H9 (cell line): ENCODE measurements at regions not wholly inside any gene's neighbourhood (a gene's known extent, or its start where the extent isn't known, plus 50 kb on each side); places are given as distances from the start of the nearest gene placed in this dataset.
"Not testable (repeated sequence)": the region's sequence is repeated elsewhere in the genome, so short reads cannot be mapped to it uniquely, and the experiment has no call there.

ENCODE experiments used
- DNase-seq: peaks from one replicate; pipeline ENCODE4 v3.0.0-alpha.2; 2017
- H2AFZ ChIP-seq: one replicate; pipeline ENCODE4 v1.6.1; 2013; ENCODE audit warnings: mild to moderate bottlenecking, low read length, control low read depth, moderate library complexity
- H2AK5ac ChIP-seq: 2 replicates; pipeline ENCODE4 v1.6.1; 2013; ENCODE audit warnings: low read length, control low read depth, mixed read lengths; ENCODE audit not compliant: insufficient read length
- H2BK120ac ChIP-seq: one replicate; pipeline ENCODE4 v1.6.1; 2013; ENCODE audit warnings: low read depth, mild to moderate bottlenecking, low read length, control low read depth, inconsistent platforms; ENCODE audit not compliant: poor library complexity, severe bottlenecking
- H2BK12ac ChIP-seq: 2 replicates; pipeline ENCODE4 v1.6.1; 2013; ENCODE audit warnings: low read length, control low read depth, mixed read lengths, low read depth; ENCODE audit not compliant: insufficient read length
- H2BK15ac ChIP-seq: 2 replicates; pipeline ENCODE4 v1.6.1; 2013; ENCODE audit warnings: low read depth, low read length, control low read depth
- H2BK20ac ChIP-seq: one replicate; pipeline ENCODE4 v1.6.1; 2013; ENCODE audit warnings: low read depth, mild to moderate bottlenecking, low read length, control low read depth, inconsistent platforms; ENCODE audit not compliant: poor library complexity, severe bottlenecking
- H2BK5ac ChIP-seq: 2 replicates; pipeline ENCODE4 v1.6.1; 2013; ENCODE audit warnings: low read length, control low read depth, mixed read lengths; ENCODE audit not compliant: insufficient read length
- H3K14ac ChIP-seq: 2 replicates; pipeline ENCODE4 v1.6.1; 2013; ENCODE audit warnings: low read length, control low read depth; ENCODE audit not compliant: insufficient read depth
- H3K18ac ChIP-seq: 2 replicates; pipeline ENCODE4 v1.6.1; 2013; ENCODE audit warnings: low read depth, mild to moderate bottlenecking, mixed read lengths, low read length, control low read depth; ENCODE audit not compliant: insufficient read length
- H3K23ac ChIP-seq: 2 replicates; pipeline ENCODE4 v1.6.1; 2013; ENCODE audit warnings: low read length, control low read depth, mixed read lengths, low read depth; ENCODE audit not compliant: insufficient read length
- H3K23me2 ChIP-seq: 2 replicates; pipeline ENCODE4 v1.6.1; 2013; ENCODE audit warnings: low read depth, mild to moderate bottlenecking, mixed read lengths, low read length, control low read depth; ENCODE audit not compliant: insufficient read length, poor library complexity, severe bottlenecking
- H3K27ac ChIP-seq: 2 replicates; pipeline ENCODE4 v1.5.1; 2013; ENCODE audit warnings: low read length, control low read depth, mixed read lengths, low read depth; ENCODE audit not compliant: insufficient read length
- H3K27me3 ChIP-seq: 2 replicates; pipeline ENCODE4 v1.6.1; 2013; ENCODE audit warnings: low read length, control low read depth, inconsistent platforms; ENCODE audit not compliant: insufficient read depth
- H3K4ac ChIP-seq: 2 replicates; pipeline ENCODE4 v1.6.1; 2013; ENCODE audit warnings: low read depth, mild to moderate bottlenecking, control low read depth, inconsistent platforms, low read length, moderate library complexity
- H3K4me1 ChIP-seq: 2 replicates; pipeline ENCODE4 v1.6.1; 2013; ENCODE audit warnings: low read length, control low read depth, inconsistent platforms; ENCODE audit not compliant: insufficient read depth
- H3K4me2 ChIP-seq: 2 replicates; pipeline ENCODE4 v1.6.1; 2013; ENCODE audit warnings: low read length, control low read depth, mixed read lengths; ENCODE audit not compliant: insufficient read length, insufficient read depth
- H3K56ac ChIP-seq: 2 replicates; pipeline ENCODE4 v1.6.1; 2013; ENCODE audit warnings: low read depth, mild to moderate bottlenecking, mixed read lengths, low read length, control low read depth; ENCODE audit not compliant: insufficient read length
- H3K79me1 ChIP-seq: 2 replicates; pipeline ENCODE4 v1.6.1; 2013; ENCODE audit warnings: low read depth, mild to moderate bottlenecking, moderate library complexity, low read length, control low read depth, inconsistent platforms; ENCODE audit not compliant: insufficient read depth, poor library complexity, severe bottlenecking
- H3K79me2 ChIP-seq: 2 replicates; pipeline ENCODE4 v1.6.1; 2013; ENCODE audit warnings: low read length, control low read depth, inconsistent platforms; ENCODE audit not compliant: insufficient read depth
- H3K9ac ChIP-seq: 2 replicates; pipeline ENCODE4 v1.6.1; 2013; ENCODE audit warnings: low read length, control low read depth, mixed read lengths; ENCODE audit not compliant: insufficient read length; ENCODE audit errors: extremely low read depth
- H3K9me3 ChIP-seq: one replicate; pipeline ENCODE4 v1.6.1; 2013; ENCODE audit warnings: low read depth, low read length, inconsistent platforms; ENCODE audit not compliant: control insufficient read depth
- H3T11ph ChIP-seq: one replicate; pipeline ENCODE4 v1.6.1; 2013; ENCODE audit warnings: mild to moderate bottlenecking, low read length, control low read depth, inconsistent platforms
- H4K20me1 ChIP-seq: one replicate; pipeline ENCODE4 v1.6.1; 2013; ENCODE audit not compliant: control insufficient read depth, insufficient read length, insufficient read depth
- H4K5ac ChIP-seq: 2 replicates; pipeline ENCODE4 v1.6.1; 2013; ENCODE audit warnings: low read depth, mild to moderate bottlenecking, mixed read lengths, low read length, control low read depth; ENCODE audit not compliant: insufficient read length
- H4K8ac ChIP-seq: replicated peaks from 2 replicates; pipeline ENCODE4 v1.6.1; 2013; ENCODE audit warnings: low read length, control low read depth, mixed read lengths, low read depth; ENCODE audit not compliant: insufficient read length
- H4K91ac ChIP-seq: 2 replicates; pipeline ENCODE4 v1.6.1; 2013; ENCODE audit warnings: low read depth, mild to moderate bottlenecking, moderate library complexity, mixed read lengths, low read length, control low read depth; ENCODE audit not compliant: insufficient read length
- H3K27ac Mint-ChIP-seq, 3 experiments: 2 replicates in 2 of 3; 3 replicates in 1 of 3; pipeline ENCODE4 v1.8.0; 2020 to 2021; ENCODE audit warnings: mixed read lengths in 3 of 3, mild to moderate bottlenecking in 1 of 3, moderate library complexity in 1 of 3
- H3K27me3 Mint-ChIP-seq: 2 replicates; pipeline ENCODE4 v1.8.0; 2021; ENCODE audit warnings: low read depth, mild to moderate bottlenecking, moderate library complexity, mixed read lengths
- H3K36me3 Mint-ChIP-seq, 3 experiments: 2 replicates in 2 of 3; 3 replicates in 1 of 3; pipeline ENCODE4 v1.8.0; 2020 to 2021; ENCODE audit warnings: low read depth in 3 of 3, mixed read lengths in 3 of 3; ENCODE audit not compliant: insufficient read depth in 1 of 3
- H3K4me1 Mint-ChIP-seq, 2 experiments: 2 replicates each; pipeline ENCODE4 v1.8.0; 2020; ENCODE audit warnings: mixed read lengths in 2 of 2
- H3K4me3 Mint-ChIP-seq, 2 experiments: 2 replicates in 1 of 2; 3 replicates in 1 of 2; pipeline ENCODE4 v1.8.0; 2020 to 2021; ENCODE audit warnings: mild to moderate bottlenecking in 2 of 2, mixed read lengths in 2 of 2, moderate library complexity in 1 of 2
- H3K9me3 Mint-ChIP-seq, 2 experiments: 2 replicates in 1 of 2; 3 replicates in 1 of 2; pipeline ENCODE4 v1.8.0; 2020; ENCODE audit warnings: mild to moderate bottlenecking in 2 of 2, mixed read lengths in 2 of 2, moderate library complexity in 1 of 2
- CTCF ChIP-seq: fragments of 200-600 bp; sonication (generic); conservative IDR thresholded peaks from 3 replicates; pipeline ENCODE4 v1.8.0; 2021; ENCODE audit warnings: antibody characterized with exemption, mild to moderate bottlenecking
- WGBS: extraction: QIAGEN DNeasy Blood & Tissue Kit; methylation state at CpG from one replicate; pipeline ENCODE4 v1.1.7; 2013; ENCODE audit warnings: missing lambda C conversion rate, low lambda C conversion rate, mixed read lengths; ENCODE audit not compliant: insufficient read length; ENCODE audit errors: extremely low coverage; 5-methylcytosine and 5-hydroxymethylcytosine counted together

DNA sequence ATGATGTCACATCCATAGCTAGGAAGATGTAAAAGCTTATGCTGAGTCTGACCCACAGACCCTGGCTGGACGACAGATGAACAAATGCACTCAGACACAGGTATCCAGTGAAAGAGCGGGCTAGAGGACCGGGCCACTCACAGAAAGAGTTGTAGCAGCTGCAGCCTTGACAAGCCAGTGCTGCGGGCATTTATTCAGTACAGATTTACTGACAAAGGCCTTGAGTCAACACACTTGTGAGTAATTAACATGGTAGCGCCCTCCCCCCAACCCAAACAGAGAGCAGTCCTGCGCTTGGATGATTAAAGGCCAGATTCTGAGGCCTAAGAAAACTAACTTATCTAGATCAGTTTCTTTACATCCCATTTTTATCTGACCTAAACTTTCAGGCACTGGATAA, 244.6 kb downstream of the SPANXN4 start:
- no peak for TF ChIP-seq CTCF
- Histone ChIP-seq H2BK12ac (no peak overlapping the region), H3K18ac (no peak overlapping the region), H3K14ac (no peak overlapping the region), H4K20me1 (no peaks in the 10 kb centered on the region), H3K9me3 (peaks cover 7% of the 10 kb centered on the region), H3K23me2 (no peaks in the 10 kb centered on the region), H3T11ph (no peak overlapping the region), H3K4me1 (no peaks in the 10 kb centered on the region), H2BK15ac (no peak overlapping the region), H2AFZ (no peak overlapping the region), H4K5ac (no peak overlapping the region), H3K56ac (no peak overlapping the region), H3K4ac (no peak overlapping the region), H3K79me2 (no peaks in the 10 kb centered on the region), H3K4me2 (no peak overlapping the region), H2BK120ac (no peak overlapping the region), H3K79me1 (no peaks in the 10 kb centered on the region), H2BK5ac (no peak overlapping the region), H4K91ac (no peak overlapping the region), H2AK5ac (no peak overlapping the region), H3K9ac (no peak overlapping the region), H2BK20ac (no peak overlapping the region), H3K27me3 (no peaks in the 10 kb centered on the region), H3K27ac (no peak overlapping the region), H3K23ac (no peak overlapping the region), H4K8ac (no peak overlapping the region)
- no peaks in the 10 kb centered on the region for H3K27me3 Mint-ChIP-seq
- no peak for DNase-seq
- H3K27ac Mint-ChIP-seq: no peak overlapping the region
- peaks cover 60 to 63% of the 10 kb centered on the region in 2 experiments for H3K9me3 Mint-ChIP-seq
- no peak overlapping the region for H3K4me3 Mint-ChIP-seq
- no CpG with 5 or more reads among the region's 6 CpGs for WGBS
- peaks cover 6 to 19% (median 15%) of the 10 kb centered on the region in 3 experiments for H3K36me3 Mint-ChIP-seq
- H3K4me1 Mint-ChIP-seq: no peaks in the 10 kb centered on the region

DNA sequence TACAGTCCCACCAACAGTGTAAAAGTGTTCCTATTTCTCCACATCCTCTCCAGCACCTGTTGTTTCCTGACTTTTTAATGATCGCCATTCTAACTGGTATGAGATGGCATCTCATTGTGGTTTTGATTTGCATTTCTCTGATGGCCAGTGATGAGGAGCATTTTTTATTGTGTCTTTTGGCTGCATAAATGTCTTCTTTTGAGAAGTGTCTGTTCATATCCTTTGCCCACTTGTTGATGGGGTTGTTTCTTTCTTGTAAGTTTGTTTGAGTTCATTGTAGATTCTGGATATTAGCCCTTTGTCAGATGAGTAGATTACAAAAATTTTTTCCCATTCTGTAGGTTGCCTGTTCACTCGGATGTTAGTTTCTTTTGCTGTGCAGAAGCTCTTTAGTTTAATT, 218.9 kb downstream of the SPANXN4 start:
- not testable (repeated sequence) for H3K9ac ChIP-seq, H3K4me1 Mint-ChIP-seq, H3K79me1 ChIP-seq, H2BK5ac ChIP-seq, H3T11ph ChIP-seq, H2BK12ac ChIP-seq, H3K27me3 ChIP-seq, H2BK15ac ChIP-seq, H3K4ac ChIP-seq, H4K5ac ChIP-seq, H4K91ac ChIP-seq, H3K27ac Mint-ChIP-seq, H2AK5ac ChIP-seq, H3K23ac ChIP-seq, H3K4me2 ChIP-seq, H3K23me2 ChIP-seq, H2BK120ac ChIP-seq, H3K27ac ChIP-seq, H4K20me1 ChIP-seq, H3K14ac ChIP-seq, H2AFZ ChIP-seq, H3K9me3 ChIP-seq, H2BK20ac ChIP-seq, H3K27me3 Mint-ChIP-seq, H4K8ac ChIP-seq, H3K79me2 ChIP-seq, H3K4me1 ChIP-seq, H3K4me3 Mint-ChIP-seq, H3K18ac ChIP-seq, DNase-seq, H3K56ac ChIP-seq
- Mint-ChIP-seq H3K9me3 (peaks cover 64 to 72% of the 10 kb centered on the region in 2 experiments), H3K36me3 (peaks cover 5 to 12% (median 7%) of the 10 kb centered on the region in 3 experiments; a peak in 6 of 7 replicates)
- no CpG with 5 or more reads among the region's 2 CpGs for WGBS
